Activated CD4-positive, alpha-beta T cell treated with anti-CD3 and anti-CD28 coated beads, Interleukin-2, Interleukin-6, amounts not matched to agents 100 ng/mL and 50 ng/mL, durations not matched to agents 16 hours and 8 hours (primary cell): ENCODE measurements at regions not wholly inside any gene's neighbourhood (a gene's known extent, or its start where the extent isn't known, plus 50 kb on each side); places are given as distances from the start of the nearest gene placed in this dataset.

Experiments used
- DNase-seq: peaks from one replicate; pipeline ENCODE4 v3.0.0-alpha.2; 2020

DNA sequence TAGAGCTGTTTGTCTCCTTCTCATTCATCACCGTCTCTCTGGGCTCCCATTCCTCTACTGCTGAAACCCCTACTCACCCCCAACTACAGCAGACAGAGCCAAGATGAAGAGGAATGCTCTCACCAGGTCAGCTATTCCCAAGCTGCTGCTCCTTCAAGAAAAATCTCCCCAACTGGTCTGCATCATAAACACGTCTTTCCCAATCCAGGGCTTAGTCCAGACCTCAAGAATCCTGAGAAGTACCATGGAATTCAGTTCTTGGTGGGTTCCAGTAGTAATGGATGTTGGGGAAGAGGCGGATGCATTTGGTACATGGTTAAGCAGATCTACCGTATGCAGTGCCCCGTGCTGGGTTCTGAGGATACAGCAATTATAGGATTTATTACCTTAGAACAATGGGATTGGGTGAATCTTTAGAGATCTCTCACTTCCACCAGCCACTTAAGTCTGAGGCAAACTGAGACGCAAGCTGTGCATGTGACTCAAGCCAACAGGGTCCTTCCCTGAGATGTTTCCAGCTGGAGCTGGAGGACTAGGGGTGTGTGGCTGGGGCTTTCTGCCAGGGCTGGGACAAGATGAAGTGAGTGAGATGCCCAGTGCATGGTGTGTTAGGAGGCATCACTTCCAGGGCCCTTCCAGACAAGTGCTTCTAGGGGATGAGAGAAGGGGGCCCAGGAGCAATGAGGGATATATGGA, 232.7 kb upstream of the CDH5 start:
- DNase-seq = no peak

DNA sequence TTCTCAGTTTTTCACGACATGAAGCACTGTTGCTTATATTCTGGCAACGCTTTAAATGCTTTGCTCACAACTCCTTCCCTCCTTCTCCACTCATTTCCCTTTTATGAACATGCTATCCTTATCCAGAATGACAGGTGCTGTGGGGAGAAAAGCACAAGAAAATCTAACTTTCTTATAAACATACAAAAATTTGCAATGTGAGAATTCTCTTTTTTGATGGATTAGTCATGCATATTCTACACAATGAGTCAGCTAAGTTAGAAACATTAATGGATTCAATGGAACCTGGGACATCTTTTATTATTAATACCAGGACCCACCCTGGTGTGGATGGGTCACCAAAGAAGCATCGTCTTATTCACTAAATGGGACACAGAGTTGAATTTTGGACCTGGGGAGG, 234.6 kb upstream of the CDH5 start:
- DNase-seq = no peak

DNA sequence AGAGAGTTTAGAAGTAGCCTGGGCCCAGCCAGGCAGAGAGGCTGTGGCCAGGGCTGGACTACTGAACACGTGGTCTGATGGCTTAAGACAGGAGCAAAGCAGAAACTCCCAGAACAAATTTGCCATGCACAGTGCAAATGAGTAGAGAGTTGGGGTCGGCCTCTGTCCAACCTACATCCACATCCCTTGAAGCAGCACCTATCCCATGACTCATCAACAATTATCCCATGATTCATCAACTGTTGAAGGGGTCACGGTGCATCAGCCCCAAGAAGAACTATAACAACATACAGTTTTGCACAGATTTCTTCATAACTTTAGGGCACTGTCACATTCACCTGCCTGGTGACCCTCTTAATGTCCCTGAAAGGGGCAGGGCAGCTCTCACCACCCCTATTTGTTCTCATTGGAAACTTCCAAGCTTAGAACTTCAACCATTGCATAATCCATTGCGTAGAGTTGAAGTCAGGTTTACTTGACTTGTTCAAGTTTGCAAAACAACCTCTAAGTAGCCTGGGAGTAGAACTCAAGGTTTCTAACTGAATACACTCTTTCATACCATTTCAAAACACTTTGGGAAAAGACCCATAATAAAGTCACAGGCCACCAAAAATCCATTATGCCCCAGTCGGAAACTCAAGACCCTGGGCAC, 235.2 kb upstream of the CDH5 start:
- DNase-seq = no peak

DNA sequence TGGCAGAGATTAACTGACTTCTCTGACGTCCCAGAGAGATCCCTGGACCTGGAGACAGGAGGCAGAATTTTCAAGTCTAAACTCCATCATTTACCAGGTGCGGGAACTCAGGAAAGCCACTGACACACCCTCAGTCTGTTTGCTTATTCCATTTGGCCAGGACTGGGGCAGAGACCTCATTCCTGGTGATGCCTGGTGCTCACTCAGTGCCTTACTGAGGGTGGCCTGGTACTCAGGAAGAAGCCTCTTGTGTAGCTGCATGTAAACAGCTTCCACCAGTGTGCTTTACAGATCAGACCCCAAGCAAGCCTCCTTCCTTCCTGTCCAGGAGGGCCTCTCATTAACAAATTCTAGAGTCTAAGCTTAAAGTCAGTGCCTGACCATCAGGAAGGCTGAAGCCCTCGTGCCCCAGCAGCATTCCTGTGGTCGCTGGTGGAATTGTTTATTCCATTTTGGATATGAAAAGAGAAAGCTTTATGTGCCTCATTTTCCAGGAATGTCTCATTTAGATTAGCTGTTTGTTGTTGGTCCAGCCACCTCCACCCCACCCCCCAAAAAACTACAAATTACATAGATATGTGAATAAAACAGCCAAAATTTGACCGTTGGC, 236.1 kb upstream of the CDH5 start:
- DNase-seq = no peak

DNA sequence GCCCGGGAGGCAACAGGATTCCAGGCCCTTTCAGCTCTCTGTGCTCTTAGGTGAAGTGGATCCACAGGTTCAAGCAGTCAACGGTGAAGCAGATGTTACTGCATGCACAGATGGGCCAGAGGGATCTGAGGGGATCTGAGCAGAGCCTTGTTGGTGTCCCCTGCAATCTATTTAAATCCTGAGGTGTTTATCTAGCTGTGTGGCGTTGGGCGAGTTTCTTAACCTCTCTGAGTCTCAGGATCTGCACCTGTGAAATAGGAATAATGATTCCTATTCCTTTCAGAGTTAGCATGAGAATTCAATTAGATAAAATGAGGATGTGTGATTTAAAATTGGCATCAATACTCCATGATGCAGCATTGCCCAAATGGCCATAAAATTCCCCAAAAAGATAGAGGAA, 237.3 kb upstream of the CDH5 start:
- DNase-seq = no peak

DNA sequence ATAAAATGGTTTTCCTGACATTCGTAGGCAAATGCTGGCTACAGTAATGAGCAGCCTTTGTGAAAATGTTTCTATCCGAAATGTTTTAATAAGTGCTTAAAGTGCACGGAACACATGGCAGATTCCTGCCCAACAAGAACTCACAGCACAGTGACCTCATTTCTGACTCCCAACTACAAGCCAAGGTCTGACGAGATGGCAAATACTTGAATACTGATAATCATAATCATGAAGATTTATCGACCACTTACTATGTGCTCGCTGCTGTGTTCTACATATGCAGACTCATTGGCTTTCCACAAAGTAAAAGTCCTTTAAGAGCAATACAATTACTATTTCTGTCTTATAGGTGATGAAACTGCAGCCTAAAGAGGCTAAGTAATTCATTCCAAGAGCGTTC, 238.1 kb upstream of the CDH5 start:
- DNase-seq = no peak

DNA sequence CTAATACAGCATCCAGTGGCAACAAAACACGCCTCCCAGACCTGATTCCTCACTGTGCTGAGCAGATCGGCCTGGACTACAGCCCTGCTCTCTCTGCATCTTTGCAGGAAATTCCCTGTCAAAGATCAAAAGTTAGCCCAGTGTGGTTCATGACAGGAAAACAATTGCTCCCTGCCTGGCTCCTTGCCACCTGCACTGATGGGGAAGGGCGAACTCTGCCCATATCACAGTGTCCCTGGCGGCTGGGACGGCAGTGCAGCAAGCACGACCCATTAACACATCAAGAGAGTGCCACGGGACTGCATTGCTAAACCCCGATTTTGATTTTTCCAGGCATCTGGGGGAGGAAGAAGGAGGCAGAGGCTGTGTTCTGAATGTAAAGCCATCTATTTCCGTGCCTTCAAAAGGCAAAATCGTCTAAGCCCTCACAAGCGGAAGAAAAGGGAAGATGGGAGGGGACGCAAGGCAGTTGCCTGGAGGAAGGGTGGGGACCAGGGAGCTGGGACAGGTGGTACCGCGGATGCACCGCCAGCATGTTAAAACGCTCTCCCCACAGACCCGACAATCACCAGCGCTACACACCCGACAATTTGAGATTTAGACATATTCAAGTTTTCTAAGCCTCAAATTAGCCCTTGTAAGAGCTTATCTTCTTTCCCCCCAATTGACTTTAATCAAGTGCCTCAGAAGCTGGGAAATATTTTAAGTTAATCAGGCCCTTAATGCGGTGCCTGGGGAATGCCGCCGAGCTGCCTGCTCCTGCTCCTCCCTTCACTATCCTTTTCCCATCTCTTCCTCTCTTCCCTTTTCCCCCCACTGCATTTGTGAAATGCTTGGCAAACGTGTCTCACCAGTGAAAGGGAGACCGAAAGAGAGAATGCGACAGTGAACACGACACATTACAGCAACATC, 238.8 kb upstream of the CDH5 start:
- DNase-seq = no peak

DNA sequence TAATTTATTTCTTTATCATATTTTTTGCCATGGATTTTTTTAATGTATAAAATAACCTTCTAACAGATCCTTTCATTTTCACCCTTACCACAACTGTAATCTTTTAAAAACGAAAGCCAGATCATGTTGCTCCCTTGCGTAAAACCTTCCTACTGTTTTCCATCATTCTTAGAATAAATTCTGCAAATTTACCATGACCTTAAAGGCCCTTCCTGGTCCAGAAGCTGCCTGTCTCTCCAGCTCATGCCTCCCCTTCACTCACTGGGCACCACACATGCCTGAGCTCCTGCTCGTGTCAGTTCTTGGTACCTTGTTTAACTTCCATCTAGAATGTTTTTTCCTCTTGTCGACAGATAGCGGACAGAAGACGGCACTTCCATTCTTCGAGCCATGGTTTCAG, 245.0 kb upstream of the CDH5 start:
- no peak for DNase-seq

DNA sequence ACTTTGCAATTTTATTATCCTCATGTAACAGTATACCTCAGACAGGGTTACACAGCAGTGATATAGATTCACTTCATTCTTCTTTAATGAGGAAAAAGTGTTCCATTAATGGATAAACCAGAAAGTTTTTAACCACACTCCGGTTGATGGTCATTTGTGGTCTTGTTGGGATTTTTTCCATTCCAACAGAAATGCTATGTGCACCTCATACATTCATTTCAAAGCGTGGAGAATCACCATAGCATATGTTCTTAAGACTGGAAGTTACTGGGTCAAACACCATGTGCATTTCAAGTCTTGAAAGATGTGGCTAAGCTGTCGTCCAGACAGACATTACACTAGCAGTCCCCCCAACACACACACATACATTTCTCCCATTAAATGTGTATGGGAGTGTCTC, 245.8 kb upstream of the CDH5 start:
- DNase-seq = no peak

DNA sequence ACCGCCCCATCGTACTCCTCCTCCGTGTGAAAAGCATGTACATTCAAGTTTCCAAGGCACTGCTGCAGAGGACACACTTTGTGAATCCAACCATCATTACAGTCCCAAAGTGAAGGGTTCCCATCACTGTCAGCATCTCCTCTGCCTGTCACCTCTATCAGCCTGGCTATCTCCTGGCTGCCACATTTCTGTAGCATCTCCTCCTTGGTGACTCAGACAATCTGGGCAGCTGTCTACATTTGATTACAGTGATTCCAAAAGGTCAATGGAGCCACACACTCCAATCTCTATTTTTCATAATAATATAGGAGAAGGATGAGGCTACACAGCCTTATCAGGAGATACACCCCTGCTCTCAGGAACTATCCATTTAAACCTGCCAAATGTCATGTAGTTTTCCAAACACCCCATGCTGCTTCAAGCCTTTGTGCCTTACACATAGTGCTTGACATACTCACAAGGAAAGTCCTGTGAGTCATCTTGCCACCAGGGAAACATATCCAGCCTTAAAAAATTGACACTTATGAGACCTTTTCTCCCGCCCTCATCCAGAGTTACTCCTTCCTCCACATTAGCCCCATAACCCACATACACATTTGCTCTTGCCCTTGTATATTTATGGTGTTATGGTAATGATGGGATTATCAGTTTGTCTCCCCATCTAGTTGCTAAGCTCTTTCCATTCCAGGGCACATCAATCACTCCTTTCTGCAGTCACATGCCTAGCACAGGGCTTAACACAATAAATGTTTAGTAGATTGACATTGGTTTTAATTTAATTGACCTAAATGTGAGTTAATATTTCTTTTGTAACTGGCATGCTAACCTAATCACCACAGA, 250.1 kb upstream of the CDH5 start:
- DNase-seq = no peak

DNA sequence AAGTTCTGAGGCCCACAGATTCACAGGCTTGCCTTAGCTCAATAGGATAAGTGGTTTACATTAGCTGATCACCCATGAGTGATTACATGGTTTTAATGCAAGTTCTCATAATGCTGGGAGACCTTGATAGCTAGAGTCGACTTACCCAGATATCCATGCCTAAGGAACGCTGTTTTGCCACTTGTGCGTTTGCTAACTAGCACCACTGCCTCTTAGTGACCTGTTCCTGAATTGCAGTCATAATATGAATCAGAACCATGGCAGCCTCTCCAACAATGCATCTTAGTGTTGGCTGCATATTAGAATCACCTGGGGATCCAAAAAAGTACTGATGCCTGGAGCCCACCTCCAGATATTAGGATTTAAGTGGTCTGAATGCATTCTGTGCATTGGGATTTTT, 251.1 kb upstream of the CDH5 start:
- DNase-seq = no peak

DNA sequence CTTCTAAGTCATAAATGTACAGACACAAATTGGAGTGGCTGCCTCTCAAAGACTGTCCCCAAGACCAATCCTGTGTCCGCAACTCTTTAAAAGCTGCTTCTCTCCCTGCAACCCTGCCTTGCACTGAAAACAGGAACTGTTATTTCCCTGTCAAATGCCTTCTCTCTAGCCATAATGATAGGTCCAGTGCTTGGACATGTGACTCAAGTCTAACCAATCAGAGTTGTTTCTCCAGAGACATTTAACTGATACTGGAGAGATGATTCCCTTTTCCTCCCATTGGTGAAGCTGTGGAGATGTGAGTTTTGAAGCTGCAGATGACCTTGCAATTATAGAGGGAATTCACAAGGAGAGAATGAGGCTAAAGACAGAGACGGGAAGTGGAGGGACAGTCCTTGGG, 253.3 kb upstream of the CDH5 start:
- DNase-seq = no peak

DNA sequence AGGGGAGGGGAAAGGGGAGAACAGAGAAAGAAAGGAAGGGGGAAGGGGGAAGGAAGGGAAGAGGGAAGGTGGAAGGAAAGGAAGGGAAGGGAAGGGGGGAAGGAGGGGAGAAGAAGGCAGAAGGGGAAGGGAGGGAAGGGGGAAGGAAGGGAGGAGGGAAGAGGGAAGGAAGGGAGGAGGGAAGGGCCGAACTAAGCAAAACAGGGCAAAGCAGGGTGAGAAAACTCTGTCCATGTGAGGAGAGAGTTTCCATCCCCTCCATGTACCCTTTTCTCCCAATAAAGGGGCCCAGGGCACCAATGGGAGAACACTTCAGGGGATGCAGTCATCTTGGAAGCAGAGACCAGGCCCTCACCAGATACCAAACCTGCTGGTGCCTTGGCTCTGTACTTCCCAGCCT, 256.8 kb upstream of the CDH5 start:
- DNase-seq = no peak

DNA sequence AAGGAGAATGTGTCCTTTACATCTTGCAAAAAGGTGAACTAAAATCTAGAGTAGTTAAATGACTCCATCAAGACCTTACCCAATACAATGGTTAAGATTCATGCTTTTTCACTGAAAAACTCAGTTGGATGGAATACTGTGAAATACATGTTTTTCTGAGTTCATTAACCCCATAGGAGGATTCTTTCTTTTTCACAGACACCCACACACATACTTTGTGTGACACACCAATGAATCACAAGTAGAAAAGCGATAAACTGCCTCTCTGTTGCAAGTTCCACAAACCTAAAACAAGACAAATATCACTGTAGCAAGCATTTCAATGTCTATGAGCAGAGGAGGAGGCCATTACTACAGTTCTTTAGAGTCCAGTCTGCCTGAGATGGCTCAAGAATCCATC, 258.8 kb upstream of the CDH5 start:
- DNase-seq = no peak

DNA sequence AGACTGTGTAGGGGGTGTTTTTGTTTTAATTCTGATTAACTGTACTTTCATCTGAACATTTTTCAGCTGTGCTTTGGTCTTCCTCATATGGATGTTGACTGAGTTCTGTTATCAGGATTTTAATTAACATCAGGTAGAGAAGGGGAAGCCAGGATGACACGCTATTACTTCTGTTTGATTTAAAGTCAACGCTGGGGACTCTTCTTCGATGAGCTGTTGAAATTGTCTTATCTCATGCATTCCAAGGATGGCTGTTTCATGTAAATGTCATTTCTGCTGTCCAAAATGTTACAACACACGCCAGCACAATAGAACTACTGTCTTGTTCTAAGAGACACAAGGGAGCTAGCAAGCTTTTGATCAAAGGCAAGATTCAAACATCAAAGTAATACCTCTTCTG, 263.3 kb upstream of the CDH5 start:
- DNase-seq = no peak

DNA sequence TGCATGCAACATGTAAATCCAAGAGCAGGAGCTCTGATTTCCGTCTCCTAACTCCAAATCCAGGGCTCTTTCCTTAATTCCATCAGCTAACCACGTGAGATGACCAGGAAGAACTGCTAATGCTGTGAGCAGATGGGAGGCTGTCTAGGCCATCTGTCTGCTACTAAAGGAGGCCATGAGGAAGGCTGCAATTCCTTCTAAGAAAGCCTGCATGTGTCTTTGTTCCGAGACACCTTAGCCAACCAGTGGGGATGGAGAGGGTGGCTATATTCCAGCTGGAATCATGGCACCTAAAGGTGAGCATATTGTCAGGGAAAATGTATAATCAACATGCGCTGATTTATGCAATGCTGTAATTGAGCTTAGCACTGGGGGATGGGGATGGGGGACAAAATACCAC, 267.2 kb upstream of the CDH5 start:
- no peak for DNase-seq

DNA sequence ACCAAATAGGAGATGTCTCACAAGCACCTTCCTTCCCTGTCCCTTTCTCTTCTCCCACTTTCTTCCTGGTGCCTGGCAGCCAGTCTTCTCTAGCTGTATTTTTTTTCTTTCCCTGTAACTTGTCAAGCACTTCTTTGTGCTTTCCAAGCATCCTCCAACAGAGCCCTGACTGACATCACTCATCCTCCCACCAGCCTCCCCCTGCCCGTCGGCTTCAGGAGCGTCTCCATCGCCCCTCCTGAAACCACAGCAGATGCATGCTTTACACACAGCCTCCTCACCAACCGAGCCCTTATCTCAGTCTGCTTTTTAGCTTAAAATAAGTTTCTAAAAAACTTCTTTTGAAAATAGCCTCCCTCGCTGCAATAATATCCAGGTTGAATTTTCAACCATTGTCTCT, 268.7 kb upstream of the CDH5 start:
- DNase-seq = no peak

DNA sequence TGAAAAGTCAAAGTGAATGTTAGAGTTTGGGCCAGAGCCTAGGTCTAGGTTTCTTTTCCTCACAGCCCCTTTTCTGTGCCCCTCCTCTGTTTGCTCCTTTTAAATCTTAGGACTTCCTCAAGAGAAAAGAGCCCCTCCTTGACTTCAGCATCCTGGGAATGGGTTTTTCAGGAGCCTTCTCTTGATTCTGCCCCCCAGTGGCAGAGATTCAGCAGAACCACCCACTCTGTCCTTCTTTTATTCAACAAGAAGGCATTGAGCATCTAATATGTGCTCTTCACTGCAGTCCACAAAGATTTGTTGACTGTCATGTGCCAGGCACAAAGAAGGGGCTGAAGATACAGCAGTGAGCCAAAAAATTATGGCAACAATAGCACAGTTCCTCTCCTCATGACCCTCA, 270.8 kb upstream of the CDH5 start:
- no peak for DNase-seq

DNA sequence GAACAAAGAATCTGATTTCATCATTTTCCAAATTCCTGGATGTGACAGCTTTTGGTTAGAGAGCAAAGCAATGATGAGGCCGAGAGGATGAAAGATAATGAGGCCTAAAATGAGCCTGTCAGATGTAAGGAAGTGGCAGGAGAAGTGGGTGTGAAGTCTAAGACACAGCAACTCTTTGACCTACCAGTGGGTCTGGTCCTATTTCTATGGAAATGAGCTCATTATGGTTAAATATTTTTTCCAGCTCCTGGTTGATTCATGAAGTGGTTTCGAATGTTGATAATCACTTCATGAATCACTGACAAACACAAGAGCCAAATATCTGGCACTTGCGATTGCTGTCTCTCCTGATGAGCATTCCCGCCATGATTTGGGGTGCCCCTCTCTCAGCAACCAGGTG, 273.3 kb upstream of the CDH5 start:
- DNase-seq = no peak

DNA sequence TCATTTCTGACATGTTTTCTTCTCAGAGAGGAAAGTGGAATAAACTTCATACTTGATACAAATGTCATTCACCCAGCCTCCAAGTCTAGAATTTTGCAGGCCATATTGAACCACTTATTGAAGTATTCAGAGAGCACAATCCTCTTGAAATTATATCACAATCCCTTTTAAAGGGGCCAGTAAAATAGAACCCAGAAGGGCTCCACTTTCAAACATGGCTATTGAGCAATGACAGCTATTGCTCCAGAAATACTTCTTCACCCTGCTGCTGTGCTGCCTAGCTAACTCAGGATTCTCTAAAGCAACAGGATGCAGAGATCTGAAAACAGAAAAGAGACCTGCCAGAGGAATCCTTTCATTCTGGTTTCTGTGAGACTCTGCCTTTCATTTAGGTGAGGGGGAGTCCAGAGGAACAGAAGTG, 275.0 kb upstream of the CDH5 start:
- no peak for DNase-seq

DNA sequence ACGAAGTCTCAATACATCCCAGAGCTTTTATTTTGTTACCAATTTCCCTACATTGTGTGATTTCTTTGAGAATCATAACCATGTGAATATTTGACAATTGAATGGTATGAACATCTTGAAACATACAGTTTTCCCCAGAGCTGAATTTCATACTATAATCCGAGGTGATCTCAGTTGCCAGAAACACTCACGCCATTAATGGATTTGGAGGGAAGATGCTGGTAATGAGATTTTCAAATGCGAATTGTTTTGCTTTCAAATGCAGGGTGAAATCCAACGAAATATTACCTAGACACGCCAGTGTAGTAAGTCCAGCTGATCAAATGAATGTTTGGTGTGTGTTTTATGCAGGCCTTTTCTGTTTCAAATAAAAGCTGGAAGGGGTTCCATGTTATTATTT, 277.8 kb upstream of the CDH5 start:
- DNase-seq = no peak

DNA sequence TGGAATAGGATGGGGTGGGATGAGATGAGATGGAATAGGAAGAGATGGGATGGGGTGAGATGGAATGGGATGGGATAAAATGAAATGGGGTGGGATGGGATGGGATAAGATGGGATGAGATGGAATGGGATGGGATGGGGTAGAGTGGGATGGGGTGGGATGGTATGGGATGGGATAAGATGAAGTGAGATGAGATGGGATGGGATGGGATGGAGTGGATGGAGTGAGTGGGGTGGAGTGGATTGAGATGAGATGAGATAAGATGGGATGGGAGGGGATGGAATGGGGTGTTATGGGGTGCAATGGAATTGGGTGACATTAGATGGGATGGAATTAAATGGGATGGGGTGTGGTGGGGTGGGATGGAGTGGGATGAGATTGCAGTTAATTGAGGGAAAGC, 279.2 kb upstream of the CDH5 start:
- no peak for DNase-seq

DNA sequence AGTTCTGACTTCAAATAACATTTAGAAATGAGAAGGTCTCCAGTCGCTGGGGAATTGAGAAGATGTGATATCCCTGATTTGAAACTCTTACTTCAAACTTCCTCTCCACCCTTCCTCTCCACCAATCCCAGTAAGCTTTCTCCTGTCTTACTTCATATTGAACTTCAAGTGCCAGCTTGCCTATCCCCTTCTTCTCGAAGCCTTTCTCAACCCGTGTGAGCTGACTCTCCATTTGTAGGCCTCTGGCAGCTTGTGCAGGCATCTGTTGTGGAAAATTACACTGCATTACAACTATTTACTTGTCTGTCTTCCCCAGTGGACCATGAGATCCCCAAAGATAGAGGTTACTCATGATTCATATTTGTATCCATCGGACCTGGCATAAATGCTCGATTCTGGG, 280.8 kb upstream of the CDH5 start:
- DNase-seq = no peak
